NCI-H2196 (cell line): ENCODE measurements at regions not wholly inside any gene's neighbourhood (a gene's known extent, or its start where the extent isn't known, plus 50 kb on each side); places are given as distances from the start of the nearest gene placed in this dataset.
A peak's percentile ranks its signal among the peaks of the same experiment; 100 is the strongest.
"Not testable (repeated sequence)": the region's sequence is repeated elsewhere in the genome, so short reads cannot be mapped to it uniquely, and the experiment has no call there.

ENCODE experiments used
- DNase-seq: peaks from one replicate; lab custom pipeline; 2025; ENCODE audit not compliant: unreplicated experiment; lab: John Stamatoyannopoulos, UW

GRCh38 chr7:79658304-79658703, 204.8 kb upstream of the MAGI2 start:
- no peak for DNase-seq

DNA sequence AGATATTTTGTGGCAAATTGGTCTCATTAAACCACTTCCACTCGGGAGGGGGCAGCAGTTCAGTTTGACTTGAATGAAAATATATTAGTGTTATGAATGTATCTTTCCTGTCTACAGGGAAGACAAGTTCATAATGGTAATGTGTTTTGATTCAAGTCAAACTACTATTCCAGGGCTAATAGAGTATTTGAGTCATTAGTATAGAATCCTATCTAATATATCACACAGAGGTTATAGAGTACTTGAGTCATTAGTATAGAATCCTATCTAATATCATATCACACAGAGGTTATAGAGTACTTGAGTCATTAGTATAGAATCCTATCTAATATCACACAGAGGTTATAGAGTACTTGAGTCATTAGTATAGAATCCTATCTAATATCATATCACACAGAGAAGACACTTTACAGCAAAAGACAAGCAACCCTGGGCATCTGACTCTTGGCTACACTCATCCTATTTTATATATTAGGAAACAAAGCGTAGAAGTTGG, 199.7 kb upstream of the MAGI2 start:
- no peak for DNase-seq

DNA sequence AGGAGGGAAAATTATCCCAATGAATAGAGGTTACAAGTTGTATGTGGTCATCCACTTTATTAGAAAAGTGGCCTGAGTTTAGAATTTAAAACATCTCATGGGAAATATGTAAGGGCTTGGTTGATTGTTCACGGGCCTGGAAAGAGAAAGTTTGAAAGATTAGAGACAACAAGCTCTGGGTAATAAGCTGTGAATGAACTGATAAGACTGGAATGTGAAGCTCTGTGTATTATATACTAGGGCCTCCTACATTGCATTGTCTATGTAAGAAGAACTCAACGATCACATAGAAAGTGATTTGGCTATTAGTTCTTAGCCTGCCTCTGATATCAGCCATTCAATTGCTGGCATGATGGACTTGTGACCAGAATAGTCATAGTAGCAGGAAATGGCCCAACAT, 199.2 kb upstream of the MAGI2 start:
- no peak for DNase-seq

DNA sequence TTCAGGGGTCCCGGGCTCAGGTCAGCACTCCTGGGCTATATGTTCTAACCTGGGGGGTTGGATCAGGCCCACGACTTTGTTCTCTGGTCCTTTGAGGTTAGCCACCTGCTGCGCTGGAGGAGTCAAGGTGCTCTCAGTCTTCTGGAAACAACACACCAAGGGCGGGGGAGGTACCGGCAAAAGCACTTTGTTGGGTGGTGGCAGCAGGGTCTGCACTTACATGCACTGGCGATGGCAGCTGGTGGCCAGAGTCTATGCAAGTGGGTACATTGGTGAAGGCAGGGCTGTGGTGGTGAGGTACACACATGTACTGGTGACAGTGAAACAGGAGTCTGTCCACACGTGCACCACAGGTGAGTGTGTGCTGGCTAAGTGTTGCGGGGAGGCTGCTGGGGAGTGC, 194.2 kb upstream of the MAGI2 start:
- DNase-seq: no peak

DNA sequence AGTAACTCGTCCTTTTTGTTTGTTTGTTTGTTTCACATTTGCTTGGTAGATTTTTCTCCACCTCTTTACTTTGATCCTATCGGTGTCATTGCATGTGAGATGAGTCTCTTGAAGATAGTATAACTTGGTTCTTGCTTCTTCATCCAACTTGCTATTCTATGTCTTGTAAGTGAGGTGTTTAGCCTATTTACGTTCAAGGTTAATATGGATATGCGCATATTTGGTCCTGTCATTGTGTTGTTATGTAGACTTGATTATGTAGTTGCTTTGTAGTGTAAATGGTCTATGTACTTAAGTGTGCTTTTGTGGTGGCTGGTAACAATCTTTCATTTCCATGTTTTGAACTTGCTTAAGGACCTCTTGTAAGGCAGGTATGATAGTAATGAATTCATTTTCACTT, 192.8 kb upstream of the MAGI2 start:
- DNase-seq: no peak

GRCh38 chr7:79636849-79637248, 183.4 kb upstream of the MAGI2 start:
- DNase-seq: no peak

DNA sequence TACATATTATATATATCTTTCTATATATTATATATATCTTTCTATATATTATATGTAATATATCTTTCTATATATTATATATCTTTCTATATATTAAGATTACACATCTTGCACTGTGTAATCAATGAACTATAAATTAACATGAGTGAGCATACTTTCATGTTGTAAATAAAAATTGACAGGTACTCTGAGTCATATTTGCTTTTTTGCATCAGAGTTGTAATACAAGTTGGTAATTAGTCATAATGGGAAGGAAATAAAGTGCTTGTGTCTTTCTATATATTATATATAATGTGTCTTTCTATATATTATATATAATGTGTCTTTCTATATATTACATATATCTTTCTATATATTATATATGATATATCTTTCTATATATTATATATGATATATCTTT, 172.5 kb upstream of the MAGI2 start:
- DNase-seq: not testable (repeated sequence)

DNA sequence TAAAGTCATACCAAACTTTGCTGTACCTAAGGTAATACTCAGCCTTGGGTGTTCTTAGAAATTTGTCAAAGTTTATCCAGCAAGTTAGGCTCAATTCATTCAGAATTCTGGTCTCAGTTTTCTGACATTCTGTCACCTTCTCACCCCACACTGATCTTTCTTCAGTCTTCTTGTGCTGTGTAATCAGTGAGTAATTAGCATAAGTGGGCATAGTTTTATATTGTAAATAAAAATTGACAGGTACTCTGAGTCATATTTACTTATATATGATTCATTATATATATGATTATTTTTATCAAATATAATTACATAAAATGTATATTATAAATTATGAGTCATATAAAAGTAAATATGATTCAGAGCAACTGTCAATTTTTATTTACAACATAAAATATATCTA, 170.9 kb upstream of the MAGI2 start:
- DNase-seq: no peak

DNA sequence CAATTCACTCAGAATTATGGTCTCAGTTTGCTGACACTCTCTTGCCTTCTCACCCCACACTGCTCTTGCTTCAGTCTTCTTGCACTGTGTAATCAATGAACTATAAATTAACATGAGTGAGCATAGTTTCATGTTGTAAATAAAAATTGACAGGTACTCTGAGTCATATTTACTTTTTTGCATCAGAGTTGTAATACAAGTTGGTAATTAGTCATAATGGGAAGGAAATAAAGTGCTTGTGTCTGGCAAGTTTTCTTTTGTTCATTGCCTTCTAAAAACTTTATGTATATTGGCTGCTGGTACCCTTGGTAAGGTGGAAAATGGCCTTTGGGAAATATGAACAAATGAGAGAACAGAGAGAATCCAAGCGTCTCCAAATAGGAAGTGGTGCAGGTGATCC, 169.3 kb upstream of the MAGI2 start:
- DNase-seq: no peak

- no peak for DNase-seq
Observed at GRCh38 chr7:79620291-79620690, 166.8 kb upstream of the MAGI2 start.

- no peak for DNase-seq
Observed at GRCh38 chr7:79619216-79619615, 165.7 kb upstream of the MAGI2 start.

- DNase-seq: no peak
Observed at GRCh38 chr7:79615871-79616640, 162.6 kb upstream of the MAGI2 start.

DNA sequence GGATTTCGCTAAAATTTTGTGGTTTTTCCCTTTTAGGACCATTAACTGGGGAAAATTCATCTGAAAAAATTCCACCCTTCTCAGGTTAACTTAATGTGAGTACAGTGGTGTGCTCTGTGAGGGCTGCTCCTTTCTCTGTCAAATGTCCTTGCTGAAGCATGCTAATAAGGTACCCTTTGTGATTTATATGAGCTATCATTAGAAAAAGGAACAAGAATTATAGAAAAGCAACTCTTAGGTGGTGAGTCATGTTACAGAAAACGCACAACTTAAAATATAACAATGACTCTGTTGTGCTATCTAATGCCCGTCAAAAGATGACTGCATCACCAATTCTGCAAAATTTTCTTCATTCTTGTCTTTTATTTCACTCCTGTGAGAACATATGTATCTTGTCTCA, 162.0 kb upstream of the MAGI2 start:
- no peak for DNase-seq

DNA sequence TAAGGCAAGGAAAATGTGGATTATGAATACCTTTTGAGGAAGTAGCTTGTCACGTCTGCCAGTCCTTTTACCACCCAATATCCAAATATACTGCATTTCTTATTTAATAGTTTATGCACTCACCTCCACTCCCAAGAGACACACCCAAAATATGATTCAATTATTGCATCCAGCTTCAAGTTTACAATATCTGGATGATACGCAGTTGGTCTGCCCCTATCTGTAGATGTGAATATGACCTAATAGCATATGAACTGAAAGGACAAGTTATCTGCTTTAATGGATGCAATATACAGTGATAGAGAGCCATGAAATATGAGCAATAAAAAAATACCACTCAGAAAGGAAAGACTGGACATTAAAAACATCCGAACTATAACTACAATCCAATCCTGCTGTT, 159.4 kb upstream of the MAGI2 start:
- no peak for DNase-seq

DNA sequence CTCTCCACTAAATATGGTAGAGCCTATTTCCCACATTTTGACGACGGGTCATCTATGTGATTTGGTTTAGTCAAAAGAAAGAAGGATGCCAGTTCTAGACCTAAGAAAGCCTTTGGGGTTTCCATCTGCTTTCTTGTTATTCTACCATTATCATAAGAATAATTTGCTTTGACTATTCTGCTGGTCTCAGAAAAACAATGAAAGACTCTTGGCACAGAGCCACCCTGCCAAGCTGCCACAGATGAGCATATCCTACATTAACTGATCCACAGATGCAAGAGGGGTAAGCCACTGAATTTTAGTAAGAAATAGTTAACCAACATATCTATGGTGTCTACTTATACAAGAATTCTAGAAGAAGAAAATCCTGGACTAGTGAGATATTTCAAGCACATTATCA, 158.6 kb upstream of the MAGI2 start:
- no peak for DNase-seq

DNA sequence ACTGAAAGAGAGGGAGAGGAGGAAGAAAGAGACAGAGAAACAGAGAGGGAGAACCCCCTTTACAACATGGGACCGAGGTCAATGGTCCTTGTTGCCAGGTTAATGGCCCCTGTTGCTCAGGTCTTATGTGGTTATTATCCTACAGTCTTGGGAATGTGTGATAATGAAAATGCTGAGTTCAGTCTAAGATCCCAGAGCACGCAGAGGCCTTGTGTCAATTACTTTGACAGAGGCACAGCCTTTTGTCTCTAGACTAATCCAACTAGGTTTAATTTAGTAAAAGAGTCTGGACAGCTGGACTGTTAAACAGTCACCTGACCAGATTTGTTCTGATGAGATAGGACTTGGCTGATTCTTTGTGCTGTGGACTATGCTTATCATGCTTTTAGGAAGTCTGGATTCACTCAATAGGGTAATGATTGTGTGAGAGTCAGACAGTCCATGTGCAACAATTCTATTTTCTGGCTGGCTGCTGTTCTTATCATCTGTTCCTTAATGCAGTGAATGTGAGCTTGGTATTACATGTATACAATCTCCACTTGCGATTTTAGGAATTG, 157.4 kb upstream of the MAGI2 start:
- DNase-seq: no peak

DNA sequence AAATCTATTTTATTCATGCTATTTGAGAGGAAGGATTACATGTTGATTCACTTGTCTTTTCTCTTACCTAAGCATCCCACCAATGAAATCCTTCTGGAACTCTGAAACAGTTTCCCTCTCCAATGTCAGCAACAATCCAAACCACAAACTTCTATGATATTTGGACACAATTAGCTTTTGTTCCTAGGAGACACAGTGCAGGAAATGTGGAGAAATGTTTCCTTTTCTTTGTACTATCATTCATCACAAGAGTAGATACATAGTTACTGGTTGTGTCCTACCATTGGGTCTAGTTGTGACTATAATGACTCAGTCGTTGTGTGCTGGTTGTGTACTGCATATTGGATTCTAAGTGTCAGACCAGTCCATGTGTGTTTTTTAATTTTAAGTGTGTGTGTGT, 156.8 kb upstream of the MAGI2 start:
- no peak for DNase-seq

- no peak for DNase-seq
Observed at GRCh38 chr7:79608005-79608404, 154.5 kb upstream of the MAGI2 start.

- DNase-seq: no peak
Observed at GRCh38 chr7:79604841-79605240, 151.4 kb upstream of the MAGI2 start.

DNA sequence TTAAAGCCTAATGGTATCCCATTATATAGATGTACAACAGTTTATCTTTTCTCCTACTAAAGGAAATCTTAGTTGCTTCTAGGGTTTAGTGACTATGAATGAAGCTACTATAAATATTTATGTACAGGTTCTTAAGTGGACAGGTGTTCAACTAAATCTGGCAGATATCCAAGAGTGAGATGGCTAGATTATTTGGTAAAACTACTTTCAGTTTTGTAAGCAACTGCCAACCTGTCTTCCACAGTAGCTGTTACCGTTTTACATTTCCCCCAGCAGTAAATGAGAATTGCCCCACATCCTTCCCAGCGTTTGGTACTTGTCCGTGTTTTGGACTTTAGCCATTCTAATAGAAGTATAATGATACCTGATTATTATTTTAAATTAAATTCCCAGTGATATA, 144.9 kb upstream of the MAGI2 start:
- DNase-seq: peak; percentile 41

DNA sequence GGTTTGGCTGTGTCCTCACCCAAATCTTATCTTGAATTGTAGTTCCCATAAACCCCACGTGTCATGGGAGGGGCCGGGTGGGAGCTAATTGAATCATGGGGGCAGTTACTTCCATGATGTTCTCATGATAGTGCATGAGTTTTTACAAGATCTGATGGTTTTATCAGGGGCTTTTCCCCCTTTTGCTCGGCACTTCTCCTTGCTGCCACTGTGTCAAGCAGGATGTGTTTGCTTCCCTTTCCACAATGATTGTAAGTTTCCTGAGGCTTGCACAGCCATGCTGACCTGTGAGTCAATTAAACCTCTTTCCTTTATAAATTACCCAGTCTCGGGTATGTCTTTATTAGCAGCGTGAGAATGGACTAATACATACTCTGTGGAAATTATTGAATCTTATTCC, 141.2 kb upstream of the MAGI2 start:
- DNase-seq: not testable (repeated sequence)

- no peak for DNase-seq
Observed at GRCh38 chr7:79593866-79594301, 140.4 kb upstream of the MAGI2 start.
